Breast epithelium (tissue), 3 donors: ENCODE measurements at regions not wholly inside any gene's neighbourhood (a gene's known extent, or its start where the extent isn't known, plus 50 kb on each side); places are given as distances from the start of the nearest gene placed in this dataset.

Experiments
- CTCF ChIP-seq, 3 donors: fragments of 450-650 bp; IDR thresholded peaks; one replicate each; pipeline ENCODE4 v1.5.1; 2016 to 2017; ENCODE audit warnings: antibody characterized with exemption in 3 of 3, mild to moderate bottlenecking in 3 of 3, moderate library complexity in 3 of 3
- POLR2A ChIP-seq: fragments of 450-650 bp; IDR thresholded peaks from one replicate; pipeline ENCODE4 v1.6.1; 2016; ENCODE audit warnings: antibody characterized with exemption, mild to moderate bottlenecking, moderate library complexity
- POLR2AphosphoS5 ChIP-seq, 3 donors: sonication (generic); formaldehyde crosslinking; IDR thresholded peaks; one replicate each; pipeline ENCODE4 v1.6.1; 2017; ENCODE audit warnings: antibody characterized with exemption in 3 of 3

- TF ChIP-seq POLR2A (no peak), CTCF (IDR thresholded peaks at IDR 0.05) (no peak), POLR2AphosphoS5 (IDR thresholded peaks at IDR 0.05) (no peak)
Measured at GRCh38 chr3:176442326-176442725, 755.0 kb downstream of the TBL1XR1 start.
